OCI-LY1 (cell line): ENCODE measurements at regions not wholly inside any gene's neighbourhood (a gene's known extent, or its start where the extent isn't known, plus 50 kb on each side); places are given as distances from the start of the nearest gene placed in this dataset.
"Not testable (repeated sequence)": the region's sequence is repeated elsewhere in the genome, so short reads cannot be mapped to it uniquely, and the experiment has no call there.

Experiments
- H2AFZ ChIP-seq: fragments of 200-600 bp; sonication (generic), shearing (Covaris generic); 2 replicates; pipeline ENCODE4 v1.6.0; 2014; ENCODE audit warnings: antibody characterized with exemption, mild to moderate bottlenecking, low read length
- H3F3A ChIP-seq: fragments of 200-600 bp; sonication (generic), shearing (Covaris generic); 2 replicates; pipeline ENCODE4 v1.6.0; 2014; ENCODE audit warnings: mild to moderate bottlenecking, antibody characterized with exemption, low read length, moderate library complexity; ENCODE audit not compliant: insufficient read depth
- H3K27ac ChIP-seq: fragments of 200-600 bp; sonication (generic); 2 replicates; pipeline ENCODE4 v1.5.1; 2014; ENCODE audit warnings: low read length, mixed run types, mild to moderate bottlenecking, low read depth; ENCODE audit not compliant: poor library complexity, severe bottlenecking
- H3K27me3 ChIP-seq: fragments of 200-600 bp; sonication (generic); 2 replicates; pipeline ENCODE4 v1.6.0; 2014; ENCODE audit warnings: antibody characterized with exemption, mild to moderate bottlenecking, low read length, moderate library complexity; ENCODE audit not compliant: insufficient read depth
- H3K36me3 ChIP-seq: fragments of 200-600 bp; sonication (generic); 2 replicates; pipeline ENCODE4 v1.6.1; 2014; ENCODE audit warnings: mild to moderate bottlenecking, antibody characterized with exemption, low read length, moderate library complexity, mixed read lengths; ENCODE audit not compliant: insufficient read depth
- H3K4me1 ChIP-seq: fragments of 200-600 bp; sonication (generic); 2 replicates; pipeline ENCODE4 v1.5.1; 2014; ENCODE audit warnings: mild to moderate bottlenecking, low read length, moderate library complexity; ENCODE audit not compliant: insufficient read depth, severe bottlenecking
- H3K4me2 ChIP-seq: fragments of 200-600 bp; sonication (generic), shearing (Covaris generic); 2 replicates; pipeline ENCODE4 v1.6.1; 2014; ENCODE audit warnings: low read length
- H3K4me3 ChIP-seq: fragments of 200-600 bp; sonication (generic); 2 replicates; pipeline ENCODE4 v1.5.1; 2014; ENCODE audit warnings: low read length, low read depth, mild to moderate bottlenecking, mixed read lengths; ENCODE audit not compliant: poor library complexity, severe bottlenecking
- H3K79me2 ChIP-seq: fragments of 200-600 bp; shearing (Covaris generic); 2 replicates; pipeline ENCODE4 v1.6.1; 2016; ENCODE audit warnings: mixed run types, low read length, mixed read lengths; ENCODE audit not compliant: insufficient read depth
- H3K9ac ChIP-seq: fragments of 200-600 bp; sonication (generic), shearing (Covaris generic); 2 replicates; pipeline ENCODE4 v1.6.1; 2014; ENCODE audit warnings: mild to moderate bottlenecking, low read length, mixed read lengths
- H3K9me2 ChIP-seq: fragments of 200-600 bp; sonication (generic), shearing (Covaris generic); 2 replicates; pipeline ENCODE4 v1.6.1; 2014; ENCODE audit warnings: low read depth, mild to moderate bottlenecking, low read length, mixed read lengths
- H3K9me3 ChIP-seq: fragments of 200-600 bp; shearing (Covaris generic); 2 replicates; pipeline ENCODE4 v1.6.1; 2014; ENCODE audit warnings: low read length, mixed read lengths
- H4K20me1 ChIP-seq: fragments of 200-600 bp; sonication (generic), shearing (Covaris generic); 2 replicates; pipeline ENCODE4 v1.6.0; 2016; ENCODE audit warnings: mild to moderate bottlenecking, low read length; ENCODE audit not compliant: insufficient read depth
- CTCF ChIP-seq: fragments of 200-600 bp; sonication (generic), shearing (Covaris generic); IDR thresholded peaks from 2 replicates; pipeline ENCODE4 v1.5.1; 2017; ENCODE audit warnings: mild to moderate bottlenecking, antibody characterized with exemption, low read length, moderate library complexity, mixed read lengths
- EZH2 ChIP-seq: fragments of 200-600 bp; sonication (generic), shearing (Covaris generic); IDR thresholded peaks from 2 replicates; pipeline ENCODE4 v1.8.0; 2017; ENCODE audit warnings: borderline replicate concordance, mixed run types, mild to moderate bottlenecking, antibody characterized with exemption, low read length, moderate library complexity, mixed read lengths

DNA sequence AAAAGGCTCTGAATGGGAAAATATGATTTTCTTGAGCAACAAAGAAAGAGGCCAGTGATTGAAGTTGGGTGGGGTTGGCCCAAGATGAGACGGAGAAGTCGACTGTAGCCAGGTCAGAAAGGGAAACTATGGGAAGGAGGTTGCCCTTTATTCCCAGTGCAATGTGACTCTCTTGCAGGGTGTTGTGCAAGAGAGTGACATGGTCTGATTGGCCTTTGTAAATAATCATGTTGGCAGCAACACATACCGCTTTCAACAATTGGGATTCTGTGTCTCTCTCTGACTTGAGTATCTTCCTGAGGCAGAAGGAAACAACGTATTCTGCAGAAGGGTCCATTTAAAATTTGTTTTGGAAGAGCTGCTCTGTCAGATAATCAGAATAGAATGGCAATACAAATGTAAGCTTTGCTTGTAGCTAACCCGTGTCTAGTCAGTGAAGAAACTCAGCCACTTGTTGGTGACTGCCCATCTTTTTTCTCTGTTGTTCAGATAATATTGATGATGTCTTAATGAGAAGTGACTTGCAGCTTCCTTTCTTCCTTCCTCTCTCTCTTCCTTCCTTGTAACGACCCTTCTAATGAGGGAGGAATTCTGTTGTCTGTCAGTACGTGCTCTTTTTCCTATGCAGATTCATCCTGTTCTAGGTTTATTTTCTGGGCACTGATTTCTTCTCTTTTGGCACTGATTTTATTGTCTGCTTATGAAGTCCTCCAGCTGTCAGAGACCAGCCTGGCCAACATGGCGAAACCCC lies 311.0 kb upstream of the FAM98A start:
- no peaks in the 10 kb centered on the region for H3K9me3 ChIP-seq
- no peak overlapping the region for H3K27ac ChIP-seq
- H4K20me1 ChIP-seq: no peaks in the 10 kb centered on the region
- no peaks in the 10 kb centered on the region for H3K9me2 ChIP-seq
- H3K27me3 ChIP-seq: no peaks in the 10 kb centered on the region
- H3K79me2 ChIP-seq: no peaks in the 10 kb centered on the region
- H3K4me3 ChIP-seq: no peak overlapping the region
- H2AFZ ChIP-seq: no peak overlapping the region
- H3K9ac ChIP-seq: no peak overlapping the region
- no peak overlapping the region for H3K4me2 ChIP-seq
- H3K36me3 ChIP-seq: no peaks in the 10 kb centered on the region
- TF ChIP-seq EZH2 (no peak), CTCF (no peak)
- no peaks in the 10 kb centered on the region for H3F3A ChIP-seq
- H3K4me1 ChIP-seq: no peaks in the 10 kb centered on the region

DNA sequence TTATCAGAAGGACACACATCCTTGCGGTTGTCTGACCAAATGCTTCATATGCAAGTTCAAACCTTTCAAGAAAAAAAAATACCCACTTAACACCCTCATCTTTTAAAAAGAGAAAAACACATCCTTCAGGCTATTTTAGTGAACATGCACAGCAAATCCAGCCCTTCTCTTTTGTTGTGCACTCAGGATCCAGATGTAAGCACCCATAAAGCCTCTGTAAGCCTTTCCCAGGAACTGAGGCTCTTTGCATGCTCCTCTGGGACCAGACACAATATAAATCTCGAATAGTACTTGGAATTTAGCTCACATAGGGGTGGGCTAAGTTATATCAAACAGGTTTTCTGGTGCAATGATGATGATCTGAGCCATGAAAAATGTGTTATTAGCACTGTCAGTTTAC lies 308.8 kb upstream of the FAM98A start:
- Histone ChIP-seq H3K36me3 (no peaks in the 10 kb centered on the region), H3F3A (no peaks in the 10 kb centered on the region), H3K27ac (no peak overlapping the region), H4K20me1 (no peaks in the 10 kb centered on the region), H3K4me2 (no peak overlapping the region), H3K9me3 (no peaks in the 10 kb centered on the region), H2AFZ (no peak overlapping the region), H3K27me3 (no peaks in the 10 kb centered on the region), H3K9me2 (no peaks in the 10 kb centered on the region), H3K4me3 (no peak overlapping the region), H3K9ac (no peak overlapping the region), H3K79me2 (no peaks in the 10 kb centered on the region), H3K4me1 (no peaks in the 10 kb centered on the region)
- TF ChIP-seq CTCF (no peak), EZH2 (no peak)

DNA sequence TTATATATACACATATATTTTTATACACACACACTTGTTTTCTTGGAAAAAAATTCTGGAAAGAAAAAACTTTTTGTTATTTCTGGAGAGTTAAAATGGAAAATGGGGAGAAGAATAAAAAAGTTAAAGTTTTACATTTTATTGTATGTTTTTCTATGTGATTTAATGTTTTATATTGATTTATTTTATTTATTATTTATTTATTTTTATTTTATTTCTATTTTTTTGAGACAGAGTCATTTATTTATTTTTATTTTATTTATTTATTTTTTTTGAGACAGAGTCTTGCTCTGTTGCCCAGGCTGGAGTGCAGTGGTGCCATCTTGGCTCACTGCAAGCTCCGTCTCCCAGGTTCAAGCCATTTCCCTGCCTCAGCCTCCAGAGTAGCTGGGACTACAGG lies 307.0 kb upstream of the FAM98A start:
- H3K9me3 ChIP-seq, H3K4me3 ChIP-seq, H3K27ac ChIP-seq, H3K27me3 ChIP-seq, H3K4me2 ChIP-seq, H3K36me3 ChIP-seq, H3K9me2 ChIP-seq, H3K79me2 ChIP-seq, H3K9ac ChIP-seq, H2AFZ ChIP-seq, H3K4me1 ChIP-seq, H3F3A ChIP-seq, H4K20me1 ChIP-seq: not testable (repeated sequence)

GRCh38 chr2:33904801-33905200 lies 305.7 kb upstream of the FAM98A start:
- Histone ChIP-seq H3K9me2 (no peaks in the 10 kb centered on the region), H3K27me3 (no peaks in the 10 kb centered on the region), H3F3A (no peaks in the 10 kb centered on the region), H3K79me2 (no peaks in the 10 kb centered on the region), H3K4me3 (no peak overlapping the region), H3K4me1 (no peaks in the 10 kb centered on the region), H2AFZ (no peak overlapping the region), H3K9ac (no peak overlapping the region), H3K9me3 (no peaks in the 10 kb centered on the region), H4K20me1 (no peaks in the 10 kb centered on the region), H3K27ac (no peak overlapping the region), H3K36me3 (no peaks in the 10 kb centered on the region), H3K4me2 (no peak overlapping the region)
- no peak for TF ChIP-seq CTCF
- no peak for TF ChIP-seq EZH2
